Uterus (tissue), 3 donors: ENCODE measurements at regions not wholly inside any gene's neighbourhood (a gene's known extent, or its start where the extent isn't known, plus 50 kb on each side); places are given as distances from the start of the nearest gene placed in this dataset.

Source experiments
- DNase-seq, 2 donors: peaks; one replicate each; pipeline ENCODE4 v3.0.0-alpha.2; 2019 to 2020
- H3K27ac ChIP-seq, 2 donors: fragments of 200-600 bp; sonication (generic); 1 replicate in 1 of 2; 2 replicates in 1 of 2; pipeline ENCODE4 v1.5.1; 2016 to 2018
- H3K27me3 ChIP-seq, 2 donors: fragments of 200-600 bp; sonication (generic); one replicate each; pipeline ENCODE4 v1.5.1; 2018 to 2019; ENCODE audit warnings: control low read depth in 1 of 2
- H3K36me3 ChIP-seq, 2 donors: fragments of 200-600 bp; sonication (generic); one replicate each; pipeline ENCODE4 v1.5.1; 2019; ENCODE audit warnings: control low read depth in 1 of 2
- H3K4me1 ChIP-seq, 2 donors: fragments of 200-600 bp; sonication (generic); one replicate each; pipeline ENCODE4 v1.5.1; 2018 to 2019; ENCODE audit warnings: control low read depth in 1 of 2
- H3K4me3 ChIP-seq, 2 donors: fragments of 200-600 bp; sonication (generic); 1 replicate in 1 of 2; 2 replicates in 1 of 2; pipeline ENCODE4 v1.5.1; 2018 to 2019; ENCODE audit warnings: mild to moderate bottlenecking in 1 of 2
- H3K9me3 ChIP-seq, 2 donors: fragments of 200-600 bp; sonication (generic); one replicate each; pipeline ENCODE4 v1.5.1; 2019; ENCODE audit warnings: control low read depth in 1 of 2
- CTCF ChIP-seq, 4 experiments: fragments of 200-600 bp in 2 of 4; fragments of 450-650 bp in 2 of 4; sonication (generic) in 2 of 4; IDR thresholded peaks; one replicate each; pipeline ENCODE4 v1.5.1; 2016 to 2019; ENCODE audit warnings: antibody characterized with exemption in 4 of 4, mild to moderate bottlenecking in 2 of 4, moderate library complexity in 1 of 4
- POLR2A ChIP-seq, 2 donors: fragments of 450-650 bp; IDR thresholded peaks; one replicate each; pipeline ENCODE4 v1.6.1; 2016; ENCODE audit warnings: antibody characterized with exemption in 2 of 2, mild to moderate bottlenecking in 1 of 2, moderate library complexity in 1 of 2
- intact Hi-C: fragments of 100-400 bp; cut with DNase I; formaldehyde crosslinking; loops from one replicate; pipeline ENCODE4 v1.15.1; 2023; ENCODE audit warnings: low total_unique reads
- donor health status: DM: yes; HTN: yes; CAD: no.

GRCh38 chr15:62592920-62593319, 427.8 kb upstream of the C2CD4B start:
- no peak overlapping the region for H3K4me3 ChIP-seq
- no peaks in the 10 kb centered on the region for H3K4me1 ChIP-seq
- TF ChIP-seq CTCF (IDR thresholded peaks at IDR 0.05) (no peak), POLR2A (IDR thresholded peaks at IDR 0.05) (no peak)
- no peaks in the 10 kb centered on the region for H3K9me3 ChIP-seq
- no peaks in the 10 kb centered on the region for H3K36me3 ChIP-seq
- no peak for DNase-seq
- intact Hi-C loops, result no loop called here
- H3K27me3 ChIP-seq, result no peaks in the 10 kb centered on the region
- H3K27ac ChIP-seq, result no peak overlapping the region

GRCh38 chr15:62593681-62594399, 428.8 kb upstream of the C2CD4B start:
- no peak for DNase-seq
- no peak overlapping the region for H3K4me3 ChIP-seq
- H3K36me3 ChIP-seq, result no peaks in the 10 kb centered on the region
- no peaks in the 10 kb centered on the region for H3K9me3 ChIP-seq
- no peak for TF ChIP-seq POLR2A (IDR thresholded peaks at IDR 0.05)
- TF ChIP-seq CTCF (IDR thresholded peaks at IDR 0.05), result no peak
- H3K27me3 ChIP-seq, result no peaks in the 10 kb centered on the region
- no peaks in the 10 kb centered on the region for H3K4me1 ChIP-seq
- intact Hi-C loops, result no loop called here
- H3K27ac ChIP-seq, result no peak overlapping the region

- Histone ChIP-seq H3K36me3 (no peaks in the 10 kb centered on the region), H3K27ac (no peak overlapping the region), H3K27me3 (no peaks in the 10 kb centered on the region), H3K4me1 (no peaks in the 10 kb centered on the region), H3K9me3 (no peaks in the 10 kb centered on the region), H3K4me3 (no peak overlapping the region)
- TF ChIP-seq CTCF (IDR thresholded peaks at IDR 0.05) (no peak), POLR2A (IDR thresholded peaks at IDR 0.05) (no peak)
- intact Hi-C loops, result no loop called here
- DNase-seq, result no peak
These were observed 433.1 kb upstream of the C2CD4B start for GRCh38 chr15:62598217-62598616.

GRCh38 chr15:62599791-62600777, 435.0 kb upstream of the C2CD4B start:
- intact Hi-C loops, result no loop called here
- H3K4me3 ChIP-seq, result no peak overlapping the region
- peak overlapping the region in 1 of 2 donors; percentile 14 for H3K27ac ChIP-seq
- H3K9me3 ChIP-seq, result no peaks in the 10 kb centered on the region
- H3K27me3 ChIP-seq, result no peaks in the 10 kb centered on the region
- DNase-seq, result no peak
- H3K36me3 ChIP-seq, result no peaks in the 10 kb centered on the region
- TF ChIP-seq CTCF (IDR thresholded peaks at IDR 0.05) (no peak), POLR2A (IDR thresholded peaks at IDR 0.05) (no peak)
- H3K4me1 ChIP-seq, result no peaks in the 10 kb centered on the region
